Keratinocyte (primary cell): ENCODE measurements at regions not wholly inside any gene's neighbourhood (a gene's known extent, or its start where the extent isn't known, plus 50 kb on each side); places are given as distances from the start of the nearest gene placed in this dataset.

Source experiments
- DNase-seq: peaks from one replicate; pipeline ENCODE4 v3.0.0-alpha.2; 2011; ENCODE audit warnings: low read depth, missing footprints, low spot score
- FAIRE-seq: peaks from 2 replicates; lab custom pipeline; 2011; peaks lifted over from hg19 to GRCh38; lab: Jason Lieb, UNC
- H2AFZ ChIP-seq: 2 replicates; pipeline ENCODE4 v1.6.0; 2012; ENCODE audit warnings: low read length, control low read depth, inconsistent platforms; ENCODE audit not compliant: control insufficient read depth
- H3K27ac ChIP-seq: 2 replicates; pipeline ENCODE4 v1.5.1; 2011; ENCODE audit warnings: low read length; ENCODE audit not compliant: control insufficient read depth, insufficient read depth
- H3K27me3 ChIP-seq: 3 replicates; pipeline ENCODE4 v1.6.0; 2011; ENCODE audit warnings: low read length; ENCODE audit not compliant: control insufficient read depth, insufficient read depth; ENCODE audit errors: extremely low read depth
- H3K36me3 ChIP-seq, 2 experiments: 2 replicates in 1 of 2; 3 replicates in 1 of 2; pipeline ENCODE4 v1.5.1; 2011; ENCODE audit warnings: low read length in 2 of 2, mild to moderate bottlenecking in 1 of 2; ENCODE audit not compliant: control insufficient read depth in 2 of 2, insufficient read depth in 2 of 2; ENCODE audit errors: extremely low read depth in 1 of 2
- H3K4me1 ChIP-seq: 3 replicates; pipeline ENCODE4 v1.5.1; 2011; ENCODE audit warnings: low read length; ENCODE audit not compliant: control insufficient read depth, insufficient read depth; ENCODE audit errors: extremely low read depth
- H3K4me2 ChIP-seq: 3 replicates; pipeline ENCODE4 v1.6.0; 2011; ENCODE audit warnings: low read depth, low read length; ENCODE audit not compliant: control insufficient read depth, insufficient read depth; ENCODE audit errors: extremely low read depth
- H3K4me3 ChIP-seq, 3 experiments: fragments of 200-600 bp in 1 of 3; sonication (generic) in 1 of 3; 2 replicates in 2 of 3; 3 replicates in 1 of 3; pipeline ENCODE4 v1.5.1; 2011 to 2016; ENCODE audit warnings: low read length in 3 of 3, mild to moderate bottlenecking in 3 of 3, control low read depth in 2 of 3, inconsistent platforms in 1 of 3, low read depth in 1 of 3, mixed read lengths in 1 of 3, mixed run types in 1 of 3, moderate library complexity in 1 of 3; ENCODE audit not compliant: control insufficient read depth in 2 of 3, insufficient read depth in 2 of 3; ENCODE audit errors: extremely low read depth in 1 of 3
- H3K79me2 ChIP-seq: 2 replicates; pipeline ENCODE4 v1.6.0; 2012; ENCODE audit warnings: low read length; ENCODE audit not compliant: control insufficient read depth, insufficient read depth
- H3K9ac ChIP-seq: 3 replicates; pipeline ENCODE4 v1.6.0; 2011; ENCODE audit warnings: low read length; ENCODE audit not compliant: control insufficient read depth, insufficient read depth; ENCODE audit errors: extremely low read depth
- H3K9me1 ChIP-seq: 3 replicates; pipeline ENCODE4 v1.6.0; 2011; ENCODE audit warnings: low read length; ENCODE audit not compliant: control insufficient read depth, insufficient read depth; ENCODE audit errors: extremely low read depth
- H3K9me3 ChIP-seq: 2 replicates; pipeline ENCODE4 v1.5.1; 2012; ENCODE audit warnings: low read depth, low read length; ENCODE audit not compliant: control insufficient read depth
- H4K20me1 ChIP-seq: 3 replicates; pipeline ENCODE4 v1.6.0; 2011; ENCODE audit warnings: low read length; ENCODE audit not compliant: control insufficient read depth, insufficient read depth; ENCODE audit errors: extremely low read depth
- CTCF ChIP-seq, 3 experiments: IDR thresholded peaks in 1 of 3; conservative IDR thresholded peaks in 1 of 3; optimal IDR thresholded peaks in 1 of 3; 2 replicates in 2 of 3; 3 replicates in 1 of 3; pipeline versions ENCODE3 to v1.5.1; 2011; ENCODE audit warnings: low read length in 3 of 3, mild to moderate bottlenecking in 3 of 3, moderate library complexity in 2 of 3, control low read depth in 1 of 3, inconsistent platforms in 1 of 3; ENCODE audit not compliant: insufficient read depth in 2 of 3; ENCODE audit errors: extremely low read depth in 1 of 3
- EZH2 ChIP-seq: IDR thresholded peaks from one replicate; pipeline ENCODE4 v1.6.1; 2012; ENCODE audit warnings: inconsistent platforms, mild to moderate bottlenecking, low read length, moderate library complexity
- dilution Hi-C: fragments of 300-500 bp; cut with MboI; formaldehyde crosslinking; loops from one replicate; pipeline ENCODE4 v1.7.0; 2020; ENCODE audit warnings: low sequenced_read_pairs; ENCODE audit not compliant: extremely low pct_ligation_motif_present

- no peak for DNase-seq
- H3K4me2 ChIP-seq: no peak overlapping the region
Observed at GRCh38 chr12:105936496-105936895, 202.3 kb downstream of the NUAK1 start.

GRCh38 chr12:105937009-105937408 is 201.7 kb downstream of the NUAK1 start:
- FAIRE-seq (no peak), DNase-seq (no peak)
- Histone ChIP-seq H3K79me2 (no peaks in the 10 kb centered on the region), H2AFZ (no peak overlapping the region), H3K9me3 (no peaks in the 10 kb centered on the region), H3K36me3 (no peaks in the 10 kb centered on the region), H3K27ac (no peak overlapping the region), H3K9ac (no peak overlapping the region), H3K4me1 (peaks cover 83% of the 10 kb centered on the region), H4K20me1 (no peaks in the 10 kb centered on the region), H3K9me1 (no peaks in the 10 kb centered on the region), H3K4me2 (no peak overlapping the region), H3K4me3 (no peak overlapping the region), H3K27me3 (no peaks in the 10 kb centered on the region)
- dilution Hi-C loops: no loop called here
- no peak for TF ChIP-seq CTCF (optimal IDR thresholded peaks at IDR 0.05 in 1 of 3, IDR thresholded peaks at IDR 0.05 in 1 of 3, conservative IDR thresholded peaks at IDR 0.05 in 1 of 3; ENCODE audit: extremely low read depth in 1 of 3, insufficient read depth in 2 of 3, low read length in 3 of 3)
- no peak for TF ChIP-seq EZH2

More at GRCh38 chr12:105936496-105936895, 202.3 kb downstream of the NUAK1 start:
- Histone ChIP-seq H4K20me1 (no peaks in the 10 kb centered on the region), H3K79me2 (no peaks in the 10 kb centered on the region), H3K9me1 (no peaks in the 10 kb centered on the region), H3K9me3 (no peaks in the 10 kb centered on the region), H3K27ac (no peak overlapping the region), H3K4me3 (no peak overlapping the region), H3K9ac (no peak overlapping the region), H3K27me3 (no peaks in the 10 kb centered on the region), H3K36me3 (no peaks in the 10 kb centered on the region), H2AFZ (no peak overlapping the region), H3K4me1 (peaks cover 86% of the 10 kb centered on the region)
- TF ChIP-seq EZH2 (no peak), CTCF (optimal IDR thresholded peaks at IDR 0.05 in 1 of 3, IDR thresholded peaks at IDR 0.05 in 1 of 3, conservative IDR thresholded peaks at IDR 0.05 in 1 of 3; ENCODE audit: extremely low read depth in 1 of 3, insufficient read depth in 2 of 3, low read length in 3 of 3) (no peak)
- peak; percentile 56 for FAIRE-seq
- dilution Hi-C loops: no loop called here
